Kidney epithelial cell (primary cell): ENCODE measurements at regions not wholly inside any gene's neighbourhood (a gene's known extent, or its start where the extent isn't known, plus 50 kb on each side); places are given as distances from the start of the nearest gene placed in this dataset.

Experiments used
- DNase-seq: peaks from one replicate; pipeline ENCODE4 v3.0.0-alpha.2; 2010; ENCODE audit warnings: low read depth
- H3K27me3 ChIP-seq: 2 replicates; pipeline ENCODE4 v1.6.0; 2011; ENCODE audit warnings: low read length; ENCODE audit not compliant: control insufficient read depth, insufficient read depth
- H3K36me3 ChIP-seq: 2 replicates; pipeline ENCODE4 v1.5.1; 2011; ENCODE audit warnings: low read length; ENCODE audit not compliant: control insufficient read depth, insufficient read depth
- H3K4me3 ChIP-seq: 2 replicates; pipeline ENCODE4 v1.5.1; 2011; ENCODE audit warnings: low read depth, mild to moderate bottlenecking, control low read depth, low read length
- TF ChIP-seq, protein P1 (sequence below): IDR thresholded peaks from 2 replicates; pipeline ENCODE4 v1.5.1; 2011; ENCODE audit warnings: mild to moderate bottlenecking, moderate library complexity, low read length, control low read depth, inconsistent platforms; ENCODE audit not compliant: insufficient read depth, poor library complexity, severe bottlenecking

GRCh38 chr1:163725551-163725950 is 403.8 kb downstream of the NUF2 start:
- H3K27me3 ChIP-seq: no peaks in the 10 kb centered on the region
- H3K36me3 ChIP-seq: no peaks in the 10 kb centered on the region
- no peak overlapping the region for H3K4me3 ChIP-seq
- no peak for DNase-seq
- TF ChIP-seq, protein P1, sequence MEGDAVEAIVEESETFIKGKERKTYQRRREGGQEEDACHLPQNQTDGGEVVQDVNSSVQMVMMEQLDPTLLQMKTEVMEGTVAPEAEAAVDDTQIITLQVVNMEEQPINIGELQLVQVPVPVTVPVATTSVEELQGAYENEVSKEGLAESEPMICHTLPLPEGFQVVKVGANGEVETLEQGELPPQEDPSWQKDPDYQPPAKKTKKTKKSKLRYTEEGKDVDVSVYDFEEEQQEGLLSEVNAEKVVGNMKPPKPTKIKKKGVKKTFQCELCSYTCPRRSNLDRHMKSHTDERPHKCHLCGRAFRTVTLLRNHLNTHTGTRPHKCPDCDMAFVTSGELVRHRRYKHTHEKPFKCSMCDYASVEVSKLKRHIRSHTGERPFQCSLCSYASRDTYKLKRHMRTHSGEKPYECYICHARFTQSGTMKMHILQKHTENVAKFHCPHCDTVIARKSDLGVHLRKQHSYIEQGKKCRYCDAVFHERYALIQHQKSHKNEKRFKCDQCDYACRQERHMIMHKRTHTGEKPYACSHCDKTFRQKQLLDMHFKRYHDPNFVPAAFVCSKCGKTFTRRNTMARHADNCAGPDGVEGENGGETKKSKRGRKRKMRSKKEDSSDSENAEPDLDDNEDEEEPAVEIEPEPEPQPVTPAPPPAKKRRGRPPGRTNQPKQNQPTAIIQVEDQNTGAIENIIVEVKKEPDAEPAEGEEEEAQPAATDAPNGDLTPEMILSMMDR: no peak

GRCh38 chr1:163730411-163730821 is 408.7 kb downstream of the NUF2 start:
- H3K36me3 ChIP-seq: no peaks in the 10 kb centered on the region
- TF ChIP-seq, protein P1: no peak
- no peaks in the 10 kb centered on the region for H3K27me3 ChIP-seq
- no peak overlapping the region for H3K4me3 ChIP-seq
- no peak for DNase-seq

DNA sequence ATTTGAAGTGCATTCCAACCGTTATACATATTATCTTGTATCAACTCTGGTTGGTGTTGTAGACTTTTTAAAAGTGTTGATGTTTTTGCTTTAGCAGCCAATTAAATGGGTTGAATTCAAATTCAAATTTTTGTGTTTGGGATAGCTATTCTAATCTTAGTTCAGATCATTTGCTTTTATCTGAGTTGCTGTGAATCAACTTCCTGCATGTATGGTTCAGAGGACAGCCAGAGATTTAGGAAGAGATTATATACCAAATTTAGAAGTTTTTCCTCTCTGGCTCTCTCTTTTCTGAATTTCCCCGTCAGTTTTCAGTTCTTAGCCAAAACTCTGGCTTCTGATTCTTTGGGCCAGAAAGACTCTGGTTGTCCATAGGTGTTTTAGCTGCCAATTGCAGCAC is 415.5 kb downstream of the NUF2 start:
- Histone ChIP-seq H3K27me3 (no peaks in the 10 kb centered on the region), H3K4me3 (no peak overlapping the region), H3K36me3 (no peaks in the 10 kb centered on the region)
- TF ChIP-seq, protein P1: no peak
- DNase-seq: no peak

DNA sequence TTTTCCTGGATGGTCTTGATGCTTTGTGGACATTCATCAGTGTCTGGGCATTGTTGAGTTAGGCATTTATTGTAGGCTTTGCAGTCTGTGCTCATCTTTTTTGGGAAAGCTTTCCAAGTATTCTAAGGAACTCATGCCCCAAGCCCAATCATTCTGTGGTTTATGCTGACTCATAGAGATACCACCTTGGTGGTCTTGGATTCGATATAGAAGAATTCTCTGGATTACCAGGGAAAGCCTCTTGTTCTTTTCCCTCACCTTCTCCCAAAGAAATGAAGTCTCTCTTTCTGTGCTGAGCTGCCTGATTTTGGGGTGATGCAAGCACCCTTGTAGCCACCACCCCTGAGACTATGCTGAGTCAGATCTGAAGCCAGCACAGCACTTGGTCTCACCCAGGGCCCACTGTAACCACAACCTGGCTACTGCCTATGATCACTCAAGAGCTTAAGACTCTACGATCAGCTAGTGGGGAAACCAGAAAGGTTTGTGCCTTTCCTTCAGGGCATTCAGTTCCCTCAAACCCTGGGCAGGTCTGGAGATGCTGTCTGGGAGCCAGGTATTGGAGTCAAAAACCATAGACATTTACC is 422.6 kb downstream of the NUF2 start:
- DNase-seq: no peak
- no peaks in the 10 kb centered on the region for H3K27me3 ChIP-seq
- H3K4me3 ChIP-seq: no peak overlapping the region
- TF ChIP-seq, protein P1: no peak
- H3K36me3 ChIP-seq: no peaks in the 10 kb centered on the region

- H3K27me3 ChIP-seq: no peaks in the 10 kb centered on the region
- TF ChIP-seq, protein P1: no peak
- H3K4me3 ChIP-seq: no peak overlapping the region
- H3K36me3 ChIP-seq: no peaks in the 10 kb centered on the region
- no peak for DNase-seq
Measured at GRCh38 chr1:163745204-163745603, 423.4 kb downstream of the NUF2 start.

- Histone ChIP-seq H3K27me3 (no peaks in the 10 kb centered on the region), H3K36me3 (no peaks in the 10 kb centered on the region), H3K4me3 (no peak overlapping the region)
- no peak for DNase-seq
- TF ChIP-seq, protein P1: no peak
Measured at GRCh38 chr1:163747261-163747660, 425.5 kb downstream of the NUF2 start.
